OCI-LY3 (cell line): ENCODE measurements at regions not wholly inside any gene's neighbourhood (a gene's known extent, or its start where the extent isn't known, plus 50 kb on each side); places are given as distances from the start of the nearest gene placed in this dataset.

Experiments
- EZH2phosphoT487 ChIP-seq: fragments of 200-600 bp; shearing (Covaris generic); IDR thresholded peaks from 2 replicates; pipeline ENCODE4 v1.6.1; 2018; ENCODE audit warnings: antibody characterized with exemption, mixed run types, low read depth
- TF ChIP-seq, protein P1 (sequence below): fragments of 200-600, 300-600 bp; sonication (generic); IDR thresholded peaks from 2 replicates; pipeline ENCODE4 v1.5.1; 2014; ENCODE audit warnings: antibody characterized with exemption, low read length, low read depth

GRCh38 chr13:21798181-21798580 lies 127.3 kb downstream of the FGF9 start:
- TF ChIP-seq, protein P1, sequence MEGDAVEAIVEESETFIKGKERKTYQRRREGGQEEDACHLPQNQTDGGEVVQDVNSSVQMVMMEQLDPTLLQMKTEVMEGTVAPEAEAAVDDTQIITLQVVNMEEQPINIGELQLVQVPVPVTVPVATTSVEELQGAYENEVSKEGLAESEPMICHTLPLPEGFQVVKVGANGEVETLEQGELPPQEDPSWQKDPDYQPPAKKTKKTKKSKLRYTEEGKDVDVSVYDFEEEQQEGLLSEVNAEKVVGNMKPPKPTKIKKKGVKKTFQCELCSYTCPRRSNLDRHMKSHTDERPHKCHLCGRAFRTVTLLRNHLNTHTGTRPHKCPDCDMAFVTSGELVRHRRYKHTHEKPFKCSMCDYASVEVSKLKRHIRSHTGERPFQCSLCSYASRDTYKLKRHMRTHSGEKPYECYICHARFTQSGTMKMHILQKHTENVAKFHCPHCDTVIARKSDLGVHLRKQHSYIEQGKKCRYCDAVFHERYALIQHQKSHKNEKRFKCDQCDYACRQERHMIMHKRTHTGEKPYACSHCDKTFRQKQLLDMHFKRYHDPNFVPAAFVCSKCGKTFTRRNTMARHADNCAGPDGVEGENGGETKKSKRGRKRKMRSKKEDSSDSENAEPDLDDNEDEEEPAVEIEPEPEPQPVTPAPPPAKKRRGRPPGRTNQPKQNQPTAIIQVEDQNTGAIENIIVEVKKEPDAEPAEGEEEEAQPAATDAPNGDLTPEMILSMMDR, result no peak
- TF ChIP-seq EZH2phosphoT487, result no peak
